ENCODE measurements at regions not wholly inside any gene's neighbourhood (a gene's known extent, or its start where the extent isn't known, plus 50 kb on each side); places are given as distances from the start of the nearest gene placed in this dataset.

GRCh38 chr13:103308667-103309066 lies 242.4 kb upstream of the SLC10A2 start:
- no peak for TF ChIP-seq CTCF (conservative IDR thresholded peaks at IDR 0.05; ENCODE audit: low read length)
- TF ChIP-seq EZH2phosphoT487 (IDR thresholded peaks at IDR 0.05; ENCODE audit: borderline replicate concordance, low read depth, low read length), result no peak

All from OCI-LY7 (cell line).